ENCODE measurements at regions not wholly inside any gene's neighbourhood (a gene's known extent, or its start where the extent isn't known, plus 50 kb on each side); places are given as distances from the start of the nearest gene placed in this dataset.

DNA sequence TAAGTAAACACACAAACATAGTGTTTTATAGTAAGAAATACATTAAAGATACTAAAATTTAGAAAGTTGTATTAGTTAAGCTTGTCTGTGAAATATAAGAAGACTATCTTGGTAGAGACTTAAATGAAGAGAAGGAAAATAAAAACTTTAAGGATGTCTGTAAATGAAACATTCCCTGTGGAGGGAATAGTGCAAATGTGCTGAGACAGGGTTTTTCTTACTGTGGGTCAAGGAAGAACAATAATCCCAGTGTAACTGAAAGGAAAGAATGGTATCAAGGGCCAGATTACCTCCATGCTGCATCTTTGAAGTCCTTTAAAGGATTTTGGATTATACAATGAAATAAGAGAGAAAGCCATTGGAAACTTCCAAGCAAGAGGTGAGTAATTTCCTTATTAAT, 547.5 kb upstream of the PCDH15 start:
- TF ChIP-seq, protein P1, sequence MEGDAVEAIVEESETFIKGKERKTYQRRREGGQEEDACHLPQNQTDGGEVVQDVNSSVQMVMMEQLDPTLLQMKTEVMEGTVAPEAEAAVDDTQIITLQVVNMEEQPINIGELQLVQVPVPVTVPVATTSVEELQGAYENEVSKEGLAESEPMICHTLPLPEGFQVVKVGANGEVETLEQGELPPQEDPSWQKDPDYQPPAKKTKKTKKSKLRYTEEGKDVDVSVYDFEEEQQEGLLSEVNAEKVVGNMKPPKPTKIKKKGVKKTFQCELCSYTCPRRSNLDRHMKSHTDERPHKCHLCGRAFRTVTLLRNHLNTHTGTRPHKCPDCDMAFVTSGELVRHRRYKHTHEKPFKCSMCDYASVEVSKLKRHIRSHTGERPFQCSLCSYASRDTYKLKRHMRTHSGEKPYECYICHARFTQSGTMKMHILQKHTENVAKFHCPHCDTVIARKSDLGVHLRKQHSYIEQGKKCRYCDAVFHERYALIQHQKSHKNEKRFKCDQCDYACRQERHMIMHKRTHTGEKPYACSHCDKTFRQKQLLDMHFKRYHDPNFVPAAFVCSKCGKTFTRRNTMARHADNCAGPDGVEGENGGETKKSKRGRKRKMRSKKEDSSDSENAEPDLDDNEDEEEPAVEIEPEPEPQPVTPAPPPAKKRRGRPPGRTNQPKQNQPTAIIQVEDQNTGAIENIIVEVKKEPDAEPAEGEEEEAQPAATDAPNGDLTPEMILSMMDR (IDR thresholded peaks at IDR 0.05; ENCODE audit: insufficient read depth, low read depth, low read length) = no peak
- TF ChIP-seq EZH2 (IDR thresholded peaks at IDR 0.05; ENCODE audit: insufficient read depth, low read length) = no peak

Data from astrocyte (in vitro differentiated cells and primary cell).